GM21423 (cell line): ENCODE measurements at regions not wholly inside any gene's neighbourhood (a gene's known extent, or its start where the extent isn't known, plus 50 kb on each side); places are given as distances from the start of the nearest gene placed in this dataset.

ENCODE experiments used
- ATAC-seq: cut with Tn5 transposase; IDR thresholded peaks from one replicate; pipeline ENCODE4 v1.9.1; 2021; ENCODE audit warnings: mild to moderate bottlenecking, moderate library complexity; ENCODE audit not compliant: unreplicated experiment

GRCh38 chr10:10958041-10958440, 59.6 kb upstream of the CELF2 start:
- no peak for ATAC-seq

GRCh38 chr10:10959666-10960065, 58.0 kb upstream of the CELF2 start:
- ATAC-seq: no peak

DNA sequence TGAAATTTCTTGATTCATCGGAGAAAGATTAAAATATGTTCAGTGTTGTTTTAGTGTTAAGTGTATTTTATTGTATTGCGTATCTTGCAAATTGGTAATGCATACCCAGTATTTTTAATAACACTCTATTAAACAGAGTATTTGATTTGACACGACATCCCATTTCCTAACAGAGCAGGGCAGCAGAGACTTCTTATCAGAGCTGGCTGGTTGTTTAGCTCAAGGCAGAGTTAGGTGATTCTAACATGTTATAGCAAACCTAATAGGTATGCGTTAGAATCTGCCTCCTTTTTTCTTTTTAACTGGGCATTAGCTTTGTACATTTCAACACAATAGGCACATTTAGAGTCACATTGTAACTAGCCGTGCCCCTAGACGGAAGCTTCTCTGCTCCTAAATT, 57.1 kb upstream of the CELF2 start:
- ATAC-seq: no peak

DNA sequence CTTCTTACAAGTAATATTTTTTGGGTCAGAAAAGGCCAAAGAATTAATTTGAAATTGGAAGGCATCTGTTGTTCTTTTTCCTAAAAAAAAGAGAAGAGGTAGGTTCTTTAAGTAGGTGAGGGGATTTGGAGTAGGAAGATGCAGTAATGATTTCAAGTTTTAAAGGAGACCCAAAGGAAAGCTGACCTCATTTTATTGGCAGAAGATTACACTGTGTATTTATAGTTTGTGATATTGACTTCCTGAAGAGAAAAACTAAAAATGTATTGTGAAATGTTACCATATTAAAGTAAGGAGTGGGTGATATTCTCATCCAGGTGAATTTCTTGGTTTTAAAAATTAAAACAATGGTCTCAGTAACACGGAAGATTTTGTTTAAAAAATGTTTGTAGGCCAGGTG, 56.6 kb upstream of the CELF2 start:
- ATAC-seq: no peak

DNA sequence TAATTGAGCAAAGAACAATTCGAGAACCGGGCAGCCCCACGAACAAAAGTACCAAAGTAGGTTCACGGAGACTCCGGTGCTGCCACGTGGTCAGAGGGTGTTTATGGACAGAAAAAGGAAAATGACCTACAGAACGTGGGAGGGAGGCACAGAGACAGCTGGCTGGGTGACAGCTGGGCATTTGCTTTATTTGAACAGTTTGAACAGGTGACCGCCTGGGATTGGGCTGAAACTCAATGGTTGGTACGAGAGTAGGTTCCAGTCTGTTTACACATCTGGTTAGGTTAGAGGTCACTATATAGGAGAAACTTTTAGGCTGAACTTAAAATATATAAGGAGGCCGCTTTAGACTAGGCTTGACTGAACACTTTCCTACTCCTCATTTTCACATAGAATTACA, 50.6 kb upstream of the CELF2 start:
- no peak for ATAC-seq

DNA sequence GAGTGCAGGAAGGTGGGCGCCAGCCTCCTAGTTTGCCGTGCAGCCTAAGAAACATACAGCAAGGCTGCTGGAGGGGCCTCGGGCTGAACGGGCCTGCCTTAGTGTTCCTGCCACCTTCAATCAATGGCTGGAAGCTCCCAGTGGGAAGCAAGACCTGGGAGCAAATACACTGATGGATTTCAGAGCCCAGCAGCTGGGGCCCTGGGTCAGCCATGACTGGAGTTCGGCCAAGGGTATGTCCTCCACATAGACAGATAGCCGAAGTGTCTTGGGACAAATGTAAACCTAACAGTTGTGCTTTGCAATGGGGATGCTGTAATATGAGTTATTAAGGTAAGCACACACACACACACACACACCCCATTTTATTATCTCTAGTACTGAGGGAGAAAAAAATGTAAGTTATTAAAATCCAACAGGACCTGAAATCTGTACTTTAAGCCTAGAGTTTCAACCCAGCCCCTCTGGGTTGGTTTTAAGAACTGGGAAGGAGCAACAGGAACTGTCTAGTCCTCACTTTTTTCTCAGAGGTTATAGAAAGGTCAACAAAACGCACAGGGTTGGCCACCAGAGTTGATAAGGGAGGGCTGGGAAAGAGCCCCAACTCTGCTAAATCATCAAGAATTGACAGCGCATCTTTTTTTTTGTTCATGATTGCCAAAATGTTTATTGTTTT, 50.0 kb upstream of the CELF2 start:
- no peak for ATAC-seq
